ENCODE measurements at regions not wholly inside any gene's neighbourhood (a gene's known extent, or its start where the extent isn't known, plus 50 kb on each side); places are given as distances from the start of the nearest gene placed in this dataset.

GRCh38 chr12:60148831-60149230 is 553.0 kb downstream of the SLC16A7 start:
- no peak for DNase-seq

- no peak for DNase-seq
These were observed 556.9 kb downstream of the SLC16A7 start for GRCh38 chr12:60152756-60153155.

- DNase-seq, result no peak
These were observed 563.9 kb downstream of the SLC16A7 start for GRCh38 chr12:60159761-60160160.

- no peak for DNase-seq
These were observed 567.3 kb downstream of the SLC16A7 start for GRCh38 chr12:60162988-60163720.

- no peak for DNase-seq
These were observed 570.0 kb downstream of the SLC16A7 start for GRCh38 chr12:60165781-60166180.

- DNase-seq, result no peak
These were observed 572.6 kb downstream of the SLC16A7 start for GRCh38 chr12:60168441-60168840.

GRCh38 chr12:60169904-60170303 is 574.1 kb downstream of the SLC16A7 start:
- DNase-seq, result no peak

GRCh38 chr12:60172266-60173211 is 576.7 kb downstream of the SLC16A7 start:
- peak; percentile 46 for DNase-seq

- DNase-seq, result peak; percentile 81
These were observed 577.7 kb downstream of the SLC16A7 start for GRCh38 chr12:60173224-60174170.

- no peak for DNase-seq
These were observed 578.6 kb downstream of the SLC16A7 start for GRCh38 chr12:60174476-60174875.

- no peak for DNase-seq
These were observed 579.1 kb downstream of the SLC16A7 start for GRCh38 chr12:60174941-60175340.

GRCh38 chr12:60176891-60177290 is 581.1 kb downstream of the SLC16A7 start:
- no peak for DNase-seq

- DNase-seq, result no peak
These were observed 584.5 kb downstream of the SLC16A7 start for GRCh38 chr12:60180298-60180697.

- no peak for DNase-seq
These were observed 586.5 kb downstream of the SLC16A7 start for GRCh38 chr12:60182354-60182753.

- DNase-seq, result no peak
These were observed 588.3 kb downstream of the SLC16A7 start for GRCh38 chr12:60184096-60184495.

- no peak for DNase-seq
These were observed 589.2 kb downstream of the SLC16A7 start for GRCh38 chr12:60185060-60185459.

- DNase-seq, result no peak
These were observed 595.4 kb downstream of the SLC16A7 start for GRCh38 chr12:60191271-60191670.

- no peak for DNase-seq
These were observed 596.0 kb downstream of the SLC16A7 start for GRCh38 chr12:60191676-60192359.

GRCh38 chr12:60194678-60195077 is 598.8 kb downstream of the SLC16A7 start:
- DNase-seq, result no peak

- no peak for DNase-seq
These were observed 599.7 kb downstream of the SLC16A7 start for GRCh38 chr12:60195483-60195882.

- DNase-seq, result no peak
These were observed 600.5 kb downstream of the SLC16A7 start for GRCh38 chr12:60196366-60196765.

GRCh38 chr12:60197589-60197988 is 601.8 kb downstream of the SLC16A7 start:
- DNase-seq, result no peak
